ENCODE measurements at regions not wholly inside any gene's neighbourhood (a gene's known extent, or its start where the extent isn't known, plus 50 kb on each side); places are given as distances from the start of the nearest gene placed in this dataset.

DNA sequence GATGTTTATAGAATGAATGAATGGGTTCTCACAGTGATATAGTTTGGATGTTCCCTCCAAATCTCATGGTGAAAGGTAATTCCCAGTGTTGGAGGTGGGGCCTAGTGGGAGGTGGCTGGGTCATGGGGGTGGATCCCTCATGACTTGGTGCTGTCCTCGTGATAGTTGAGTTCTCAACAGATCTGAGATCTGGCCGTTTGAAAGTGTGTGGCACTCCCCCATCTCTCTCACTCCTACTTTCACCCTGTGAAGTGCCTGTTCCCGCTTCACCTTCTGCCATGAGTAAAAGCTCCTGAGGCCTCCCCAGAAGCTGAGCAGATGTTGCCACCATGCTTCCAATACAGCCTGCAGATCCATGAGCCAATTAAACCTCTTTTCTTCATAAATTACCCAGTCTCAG lies 170.8 kb upstream of the LINGO1 start:
- Histone ChIP-seq H3K27me3 (ENCODE audit: control insufficient read depth, insufficient read depth, low read length) (peaks cover 3% of the 10 kb centered on the region), H3K4me3 (ENCODE audit: low read depth, low read length) (no peak overlapping the region), H3K36me3 (ENCODE audit: control insufficient read depth, insufficient read depth, low read length) (no peaks in the 10 kb centered on the region)
- no peak for DNase-seq (ENCODE audit: low read depth)
- FAIRE-seq, result peak; percentile 36
- TF ChIP-seq CTCF (IDR thresholded peaks at IDR 0.05; ENCODE audit: insufficient read depth, low read length, severe bottlenecking), result no peak

DNA sequence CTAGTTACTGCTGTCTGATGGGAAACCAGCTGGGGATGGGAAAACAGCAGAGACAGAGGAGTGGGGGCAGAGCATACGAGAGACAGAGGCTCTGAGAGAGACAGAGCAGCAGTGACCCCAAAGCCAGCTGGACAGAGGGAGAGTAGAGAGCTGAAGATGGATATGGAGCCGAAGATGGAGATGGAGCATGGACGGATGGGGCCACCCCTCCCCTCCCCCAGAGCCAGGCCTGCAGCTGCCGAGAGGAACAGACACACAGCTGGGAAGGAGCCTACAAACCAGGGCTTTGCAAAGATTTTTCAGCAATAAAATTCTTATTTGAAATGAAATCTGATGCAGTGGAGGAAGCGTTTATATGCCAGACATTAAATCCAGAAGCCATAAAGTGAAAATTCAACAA lies 167.6 kb upstream of the LINGO1 start:
- FAIRE-seq, result no peak
- Histone ChIP-seq H3K4me3 (ENCODE audit: low read depth, low read length) (no peak overlapping the region), H3K27me3 (ENCODE audit: control insufficient read depth, insufficient read depth, low read length) (no peaks in the 10 kb centered on the region), H3K36me3 (ENCODE audit: control insufficient read depth, insufficient read depth, low read length) (no peaks in the 10 kb centered on the region)
- TF ChIP-seq CTCF (IDR thresholded peaks at IDR 0.05; ENCODE audit: insufficient read depth, low read length, severe bottlenecking), result no peak
- no peak for DNase-seq (ENCODE audit: low read depth)

- DNase-seq (ENCODE audit: low read depth) (no peak), FAIRE-seq (peak; percentile 72)
- Histone ChIP-seq H3K4me3 (ENCODE audit: low read depth, low read length) (no peak overlapping the region), H3K36me3 (ENCODE audit: control insufficient read depth, insufficient read depth, low read length) (no peaks in the 10 kb centered on the region), H3K27me3 (ENCODE audit: control insufficient read depth, insufficient read depth, low read length) (no peaks in the 10 kb centered on the region)
- no peak for TF ChIP-seq CTCF (IDR thresholded peaks at IDR 0.05; ENCODE audit: insufficient read depth, low read length, severe bottlenecking)
Measured at GRCh38 chr15:77798847-77799246, 166.1 kb upstream of the LINGO1 start.

GRCh38 chr15:77798151-77798835 lies 165.6 kb upstream of the LINGO1 start:
- FAIRE-seq (no peak), DNase-seq (ENCODE audit: low read depth) (no peak)
- no peak overlapping the region for H3K4me3 ChIP-seq (ENCODE audit: low read depth, low read length)
- TF ChIP-seq CTCF (IDR thresholded peaks at IDR 0.05; ENCODE audit: insufficient read depth, low read length, severe bottlenecking), result no peak
- no peaks in the 10 kb centered on the region for H3K36me3 ChIP-seq (ENCODE audit: control insufficient read depth, insufficient read depth, low read length)
- H3K27me3 ChIP-seq (ENCODE audit: control insufficient read depth, insufficient read depth, low read length), result no peaks in the 10 kb centered on the region

GRCh38 chr15:77797270-77797669 lies 164.6 kb upstream of the LINGO1 start:
- no peaks in the 10 kb centered on the region for H3K27me3 ChIP-seq (ENCODE audit: control insufficient read depth, insufficient read depth, low read length)
- no peaks in the 10 kb centered on the region for H3K36me3 ChIP-seq (ENCODE audit: control insufficient read depth, insufficient read depth, low read length)
- DNase-seq (ENCODE audit: low read depth), result no peak
- no peak for FAIRE-seq
- no peak for TF ChIP-seq CTCF (IDR thresholded peaks at IDR 0.05; ENCODE audit: insufficient read depth, low read length, severe bottlenecking)
- no peak overlapping the region for H3K4me3 ChIP-seq (ENCODE audit: low read depth, low read length)
